Lung (tissue), 11 donors: ENCODE measurements at regions not wholly inside any gene's neighbourhood (a gene's known extent, or its start where the extent isn't known, plus 50 kb on each side); places are given as distances from the start of the nearest gene placed in this dataset.
"Not testable (repeated sequence)": the region's sequence is repeated elsewhere in the genome, so short reads cannot be mapped to it uniquely, and the experiment has no call there.

Experiments used
- ATAC-seq: fragments of 200-7000 bp; cut with Tn5 transposase; one replicate; pipeline ENCODE4 v1.9.1; 2020; ENCODE audit warnings: moderate number of reproducible peaks; ENCODE audit not compliant: insufficient read depth, low FRiP score
- DNase-seq, 3 donors: peaks; one replicate each; pipeline ENCODE4 v3.0.0-alpha.2; 2013 to 2017
- H3K27ac ChIP-seq, 2 donors: one replicate each; pipeline ENCODE4 v1.5.1; 2013; ENCODE audit warnings: mild to moderate bottlenecking in 2 of 2, moderate library complexity in 2 of 2, control low read depth in 1 of 2, inconsistent platforms in 1 of 2, low read depth in 1 of 2, low read length in 1 of 2
- H3K27me3 ChIP-seq, 3 donors: one replicate each; pipeline ENCODE4 v1.5.1; 2013; ENCODE audit warnings: low read length in 2 of 3; ENCODE audit not compliant: control insufficient read depth in 3 of 3, insufficient read depth in 3 of 3
- H3K36me3 ChIP-seq, 4 donors: one replicate each; pipeline ENCODE4 v1.5.1; 2013; ENCODE audit warnings: low read length in 4 of 4, mild to moderate bottlenecking in 1 of 4, moderate library complexity in 1 of 4; ENCODE audit not compliant: control insufficient read depth in 4 of 4, insufficient read depth in 4 of 4
- H3K4me1 ChIP-seq, 5 donors: one replicate each; pipeline ENCODE4 v1.5.1; 2013; ENCODE audit warnings: low read length in 5 of 5, mild to moderate bottlenecking in 2 of 5, moderate library complexity in 1 of 5; ENCODE audit not compliant: control insufficient read depth in 5 of 5, insufficient read depth in 5 of 5
- H3K4me3 ChIP-seq: one replicate; pipeline ENCODE4 v1.5.1; 2013; ENCODE audit warnings: mild to moderate bottlenecking, control low read depth, moderate library complexity
- H3K9ac ChIP-seq, 2 donors: one replicate each; pipeline ENCODE4 v1.5.1; 2013; ENCODE audit warnings: low read length in 2 of 2, control low read depth in 1 of 2; ENCODE audit not compliant: insufficient read depth in 1 of 2
- H3K9me3 ChIP-seq, 4 donors: one replicate each; pipeline ENCODE4 v1.5.1; 2013; ENCODE audit warnings: low read length in 3 of 4, mild to moderate bottlenecking in 1 of 4, moderate library complexity in 1 of 4; ENCODE audit not compliant: control insufficient read depth in 4 of 4, insufficient read depth in 3 of 4
- CTCF ChIP-seq: IDR thresholded peaks from 2 replicates; pipeline ENCODE4 v1.5.1; 2012; ENCODE audit warnings: mild to moderate bottlenecking; ENCODE audit errors: control extremely low read depth, extremely low read depth
- WGBS, 2 donors: extraction: QIAGEN DNeasy Blood & Tissue Kit; methylation state at CpG; one replicate each; pipeline ENCODE4 v1.1.7; 2013; 5-methylcytosine and 5-hydroxymethylcytosine counted together
- donor health status: control.
- donor health status: control.
- donor health status: Bipolar disorder and iron deficiency.
- donor health status: healthy.
- donor health status: DM: yes; HTN: yes; CAD: no.

GRCh38 chr1:94754095-94754494 is 66.1 kb upstream of the SLC44A3 start:
- no peaks in the 10 kb centered on the region for H3K36me3 ChIP-seq
- H3K4me3 ChIP-seq, result no peak overlapping the region
- ATAC-seq (no peak), DNase-seq (no peak)
- H3K4me1 ChIP-seq, result peaks cover 0 to 17% (median 2%) of the 10 kb centered on the region in 5 donors
- H3K27ac ChIP-seq, result peak overlapping the region in 1 of 2 donors; percentile 81
- 51 to 59% methylated on average over 2 of the region's 2 CpGs for WGBS, 2 donors
- peaks cover 0 to 4% (median 0%) of the 10 kb centered on the region in 4 donors for H3K9me3 ChIP-seq
- H3K9ac ChIP-seq, result no peak overlapping the region
- H3K27me3 ChIP-seq, result no peaks in the 10 kb centered on the region
- no peak for TF ChIP-seq CTCF

DNA sequence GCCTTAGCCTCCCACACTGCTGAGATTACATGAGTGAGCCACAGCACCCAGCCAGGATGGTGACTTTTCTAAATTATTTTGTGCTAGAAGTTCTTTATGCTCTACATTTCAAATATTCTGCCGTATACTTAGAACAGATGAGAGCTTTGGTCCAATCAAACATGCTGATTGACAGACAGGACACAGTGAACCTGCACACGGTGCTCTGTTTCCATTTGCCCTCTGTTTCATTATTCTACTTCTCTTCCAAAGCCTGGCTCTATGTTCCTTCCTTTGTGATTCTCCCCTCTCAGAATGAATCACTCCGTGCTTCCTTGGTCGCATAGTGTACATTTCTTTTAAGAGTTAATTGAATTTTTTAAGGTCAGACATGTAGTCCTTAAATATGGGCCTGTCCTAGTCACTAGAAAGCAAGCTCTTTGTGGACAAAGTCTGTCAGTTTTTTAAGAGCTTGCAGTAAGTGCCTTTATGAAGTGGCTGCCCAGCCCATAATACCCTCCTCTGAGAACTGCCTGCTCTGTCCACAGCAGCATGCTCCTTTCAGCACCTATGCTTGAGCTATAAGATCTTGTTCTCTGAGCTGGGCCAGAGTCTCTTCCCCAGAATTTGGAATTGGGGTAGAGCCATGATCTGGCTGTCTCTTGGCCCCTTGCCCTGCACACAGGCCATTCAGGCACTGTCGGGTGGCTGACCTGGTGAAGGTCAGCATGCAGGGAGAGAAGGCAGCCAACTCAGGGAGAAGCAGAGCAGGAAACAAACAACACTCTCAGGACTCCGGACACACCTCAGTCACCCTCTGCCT is 66.8 kb upstream of the SLC44A3 start:
- peak; percentile 49 for ATAC-seq

DNA sequence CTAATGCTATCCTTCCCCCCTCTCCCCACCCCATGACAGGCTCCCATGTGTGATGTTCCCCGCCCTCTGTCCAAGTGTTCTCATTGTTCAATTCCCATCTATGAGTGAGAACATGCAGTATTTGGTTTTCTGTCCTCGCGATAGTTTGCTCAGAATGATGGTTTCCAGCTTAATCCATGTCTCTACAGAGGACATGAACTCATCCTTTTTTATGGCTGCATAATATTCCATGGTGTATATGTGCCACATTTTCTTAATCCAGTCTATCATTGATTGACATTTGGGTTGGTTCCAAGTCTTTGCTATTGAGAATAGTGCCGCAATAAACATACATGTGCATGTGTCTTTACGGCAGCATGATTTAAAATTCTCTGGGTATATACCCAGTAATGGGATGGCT is 68.7 kb upstream of the SLC44A3 start:
- H3K27ac ChIP-seq, H3K9me3 ChIP-seq, H3K36me3 ChIP-seq, DNase-seq, H3K4me3 ChIP-seq, H3K9ac ChIP-seq, ATAC-seq, H3K27me3 ChIP-seq: not testable (repeated sequence)
- peaks cover 0 to 17% (median 6%) of the 10 kb centered on the region in 5 donors for H3K4me1 ChIP-seq
- 88 to 99% methylated on average over 5 of the region's 5 CpGs for WGBS, 2 donors

More for the DNA sequence above, 66.8 kb upstream of the SLC44A3 start:
- H3K4me3 ChIP-seq, result no peak overlapping the region
- no peak overlapping the region for H3K9ac ChIP-seq
- no peaks in the 10 kb centered on the region for H3K27me3 ChIP-seq
- no peaks in the 10 kb centered on the region for H3K36me3 ChIP-seq
- peak overlapping the region; percentile 79 to 81 for H3K27ac ChIP-seq
- DNase-seq, result no peak
- no peak for TF ChIP-seq CTCF
- H3K9me3 ChIP-seq, result peaks cover 0 to 4% (median 0%) of the 10 kb centered on the region in 4 donors
- peaks cover 0 to 17% (median 2%) of the 10 kb centered on the region in 5 donors for H3K4me1 ChIP-seq
- 48 to 60% methylated on average over 6 of the region's 6 CpGs for WGBS, 2 donors

- H3K27ac ChIP-seq, result peak overlapping the region in 1 of 2 donors; percentile 63
- no peak overlapping the region for H3K4me3 ChIP-seq
- no peak for DNase-seq
- no peak overlapping the region for H3K9ac ChIP-seq
- H3K36me3 ChIP-seq, result no peaks in the 10 kb centered on the region
- H3K9me3 ChIP-seq, result peaks cover 0 to 4% (median 1%) of the 10 kb centered on the region in 4 donors
- WGBS, 2 donors, result 67 to 71% methylated on average over 8 of the region's 8 CpGs
- TF ChIP-seq CTCF, result no peak
- H3K4me1 ChIP-seq, result peaks cover 0 to 8% (median 0%) of the 10 kb centered on the region in 5 donors
- no peaks in the 10 kb centered on the region for H3K27me3 ChIP-seq
- peak; percentile 27 for ATAC-seq
Observed at GRCh38 chr1:94746635-94747525, 73.3 kb upstream of the SLC44A3 start.
